K562 (cell line): ENCODE measurements at regions not wholly inside any gene's neighbourhood (a gene's known extent, or its start where the extent isn't known, plus 50 kb on each side); places are given as distances from the start of the nearest gene placed in this dataset.

Experiments used
- ATAC-seq: fragments of 200-7000 bp; cut with Tn5 transposase; 3 replicates; pipeline ENCODE4 v1.9.1; 2020; ENCODE audit warnings: moderate library complexity
- BruUV-seq: library from RNA; stranded (reverse); fragments of 400-500 nt; replicated peaks from 2 replicates; lab custom pipeline; 2021; lab: Mats Ljungman, UMichigan
- CTCF ChIA-PET: fragments of 300-600 bp; formaldehyde crosslinking; extraction: SDS; loops from one replicate; lab custom pipeline; 2021; ENCODE audit warnings: low intra/inter-chr PET ratio; lab: Yijun Ruan, JAX
- POLR2A ChIA-PET: fragments of 300-600, 350-650 bp; sonication (Branson Sonifier 250); formaldehyde crosslinking; extraction: SDS; loops from one replicate; lab custom pipeline; 2021; ENCODE audit warnings: antibody characterized with exemption, inconsistent platforms; lab: Yijun Ruan, JAX
- DNase-seq, 4 experiments: peaks; one replicate each; pipeline versions ENCODE4 v3.0.0 to v3.0.0-alpha.2; 2011 to 2018; ENCODE audit warnings: low spot score in 3 of 4, mixed read lengths in 3 of 4; ENCODE audit errors: extremely low read depth in 1 of 4
- FAIRE-seq: peaks from 2 replicates; lab custom pipeline; 2011; peaks lifted over from hg19 to GRCh38; lab: Jason Lieb, UNC
- H2AFZ ChIP-seq: 2 replicates; pipeline ENCODE4 v1.6.0; 2011; ENCODE audit warnings: low read depth, low read length, control low read depth, inconsistent platforms
- H3K27ac ChIP-seq: fragments of 200-600 bp; 3 replicates; pipeline ENCODE4 v1.8.0; 2011; ENCODE audit warnings: low read depth, mild to moderate bottlenecking, control low read depth, inconsistent platforms, low read length, moderate library complexity, mixed read lengths; ENCODE audit errors: extremely low read depth
- H3K27me3 ChIP-seq, 2 experiments: fragments of 300-600 bp in 1 of 2; 2 replicates in 1 of 2; 3 replicates in 1 of 2; pipeline versions ENCODE4 v1.6.0 to v1.8.0; 2011; ENCODE audit warnings: inconsistent platforms in 2 of 2, low read length in 2 of 2, mild to moderate bottlenecking in 1 of 2, mixed read lengths in 1 of 2, moderate library complexity in 1 of 2; ENCODE audit not compliant: control insufficient read depth in 2 of 2, insufficient read depth in 2 of 2
- H3K36me3 ChIP-seq: fragments of 300-600 bp; 3 replicates; pipeline ENCODE4 v1.8.0; 2011; ENCODE audit warnings: mild to moderate bottlenecking, low read length, inconsistent platforms; ENCODE audit not compliant: control insufficient read depth, insufficient read depth
- H3K4me1 ChIP-seq, 2 experiments: fragments of 200-600 bp in 1 of 2; replicated peaks in 1 of 2; 2 replicates in 1 of 2; 3 replicates in 1 of 2; pipeline versions ENCODE4 v1.5.1 to v1.8.0; 2011; ENCODE audit warnings: inconsistent platforms in 2 of 2, low read length in 2 of 2, mild to moderate bottlenecking in 1 of 2, mixed read lengths in 1 of 2, moderate library complexity in 1 of 2; ENCODE audit not compliant: control insufficient read depth in 2 of 2, insufficient read depth in 2 of 2
- H3K4me2 ChIP-seq: 2 replicates; pipeline ENCODE4 v1.6.1; 2011; ENCODE audit warnings: low read length, control low read depth, inconsistent platforms, mixed read lengths; ENCODE audit not compliant: insufficient read depth
- H3K4me3 ChIP-seq: fragments of 200-600 bp; sonication (generic), shearing (Covaris generic); 2 replicates; pipeline ENCODE4 v1.5.1; 2016; ENCODE audit warnings: control low read depth, inconsistent platforms
- H3K79me2 ChIP-seq: fragments of 200-600 bp; 3 replicates; pipeline ENCODE4 v1.8.0; 2011; ENCODE audit warnings: low read length, inconsistent platforms; ENCODE audit not compliant: control insufficient read depth, insufficient read depth
- H3K9ac ChIP-seq, 2 experiments: 2 replicates each; pipeline versions ENCODE4 v1.6.0 to v1.6.1; 2011; ENCODE audit warnings: low read depth in 2 of 2, low read length in 2 of 2, control low read depth in 1 of 2, inconsistent platforms in 1 of 2, mild to moderate bottlenecking in 1 of 2, mixed read lengths in 1 of 2; ENCODE audit not compliant: insufficient read depth in 1 of 2
- H3K9me1 ChIP-seq: one replicate; pipeline ENCODE4 v1.6.0; 2011; ENCODE audit warnings: inconsistent platforms, mild to moderate bottlenecking, low read length, moderate library complexity; ENCODE audit not compliant: control insufficient read depth, insufficient read depth
- H3K9me3 ChIP-seq: replicated peaks from 2 replicates; pipeline ENCODE4 v1.5.1; 2011; ENCODE audit warnings: low read depth, low read length, inconsistent platforms; ENCODE audit not compliant: control insufficient read depth, insufficient read depth
- H4K20me1 ChIP-seq: replicated peaks from 2 replicates; pipeline ENCODE4 v1.6.1; 2011; ENCODE audit warnings: low read length, inconsistent platforms, mixed read lengths; ENCODE audit not compliant: control insufficient read depth, insufficient read depth
- CBX1 ChIP-seq: sonication (generic); IDR thresholded peaks from 2 replicates; pipeline ENCODE4 v1.6.1; 2016; ENCODE audit warnings: antibody characterized with exemption, low read depth, mild to moderate bottlenecking
- GTF2E2 ChIP-seq: fragments of 200-800 bp; sonication (Bioruptor generic); IDR thresholded peaks from 2 replicates; pipeline ENCODE4 v1.6.1; 2016; ENCODE audit warnings: missing genetic modification characterization, missing compliant biosample characterization
- NR2F6 ChIP-seq: fragments of 450-650 bp; formaldehyde crosslinking; IDR thresholded peaks from 2 replicates; pipeline ENCODE4 v1.4.0; 2020; ENCODE audit warnings: mild to moderate bottlenecking
- POLR3G ChIP-seq: IDR thresholded peaks from 2 replicates; pipeline ENCODE4 v1.6.1; 2011; ENCODE audit not compliant: insufficient read length, insufficient replicate concordance; ENCODE audit errors: extremely low read depth
- STAT5B ChIP-seq: fragments of 250-450 bp; sonication (Bioruptor Pico); IDR thresholded peaks from 2 replicates; pipeline ENCODE4 v1.8.0; 2021; ENCODE audit warnings: mild to moderate bottlenecking, inconsistent platforms
- TCF3 ChIP-seq: sonication (generic); formaldehyde crosslinking; IDR thresholded peaks from 2 replicates; pipeline ENCODE4 v1.4.0; 2020; ENCODE audit warnings: mild to moderate bottlenecking, missing genetic modification reagents
- ZC3H4 ChIP-seq: sonication (generic); formaldehyde crosslinking; IDR thresholded peaks from 2 replicates; pipeline ENCODE4 v1.9.0; 2021; ENCODE audit warnings: missing genetic modification reagents, borderline replicate concordance
- ZNF696 ChIP-seq: fragments of 250-450 bp; sonication (Bioruptor Pico); conservative IDR thresholded peaks from 2 replicates; pipeline ENCODE4 v1.4.0; 2020; ENCODE audit warnings: mild to moderate bottlenecking, moderate library complexity
- WGBS: fragments of 100-300 bp; shearing (Covaris generic); methylation state at CpG from one replicate; pipeline ENCODE4 v1.1.6; 2016; ENCODE audit warnings: low coverage, mixed read lengths; ENCODE audit not compliant: insufficient coverage; ENCODE audit errors: missing lambda C conversion rate; 5-methylcytosine and 5-hydroxymethylcytosine counted together
- in situ Hi-C: fragments of 300-500 bp; cut with MboI; formaldehyde crosslinking; loops from 4 replicates; pipeline ENCODE4 v1.15.0; 2018; ENCODE audit warnings: inconsistent platforms, mixed read lengths
- intact Hi-C: fragments of 100-400 bp; cut with micrococcal nuclease; formaldehyde crosslinking; loops from 2 replicates; pipeline ENCODE4 v1.14.2; 2022
- TF ChIP-seq, protein P1 (sequence below): sonication (generic); formaldehyde crosslinking; IDR thresholded peaks from 2 replicates; pipeline ENCODE4 v1.8.1; 2023; ENCODE audit warnings: mild to moderate bottlenecking, missing genetic modification reagents
- TF ChIP-seq, protein P2 (sequence below): fragments of 450-650 bp; formaldehyde crosslinking; conservative IDR thresholded peaks from 2 replicates; pipeline ENCODE4 v1.4.0; 2022; ENCODE audit warnings: mild to moderate bottlenecking, missing genetic modification characterization

DNA sequence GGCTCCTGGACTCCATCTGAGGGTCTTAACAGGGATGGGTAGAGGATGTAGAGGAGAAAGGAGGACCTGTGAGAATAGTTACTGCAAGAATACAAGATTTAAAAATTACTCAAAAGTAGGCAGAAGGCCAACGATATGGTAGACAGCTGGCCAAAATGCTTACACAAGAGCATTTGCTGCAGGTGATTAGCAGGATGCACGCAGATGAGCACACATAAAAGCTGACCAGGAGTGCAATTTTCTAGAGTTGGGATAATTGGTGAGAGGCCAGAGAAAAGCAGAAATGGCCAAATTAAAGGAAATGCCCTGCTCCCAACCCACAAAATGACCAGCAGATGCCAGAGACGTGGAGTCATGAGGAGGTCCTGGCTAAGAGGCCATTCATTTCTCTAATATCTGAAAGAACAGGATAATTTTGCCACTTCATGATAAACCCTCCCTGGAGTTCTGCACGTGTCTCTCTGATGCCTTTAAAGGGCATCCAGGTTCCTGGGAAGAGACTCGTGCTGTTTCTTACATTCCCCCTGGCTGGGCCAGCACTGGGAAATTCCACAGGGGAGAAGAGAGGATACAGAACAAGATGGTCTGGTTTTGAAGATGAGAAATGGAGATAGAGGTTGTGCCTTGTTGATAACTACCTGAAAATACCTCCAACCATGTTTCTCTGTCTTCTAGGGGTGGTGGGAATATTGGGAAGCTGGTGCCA lies 62.3 kb upstream of the KCNA3 start:
- 0 out of 2 replicates have a peak, but pooled peaks cover 7% of the 10 kb centered on the region for H4K20me1 ChIP-seq
- H2AFZ ChIP-seq = no peak overlapping the region
- no peaks in the 10 kb centered on the region for H3K9me3 ChIP-seq
- H3K27me3 ChIP-seq = no peaks in the 10 kb centered on the region
- no peak overlapping the region for H3K4me2 ChIP-seq
- WGBS = 2% methylated on average over 5 of the region's 5 CpGs
- no peak for DNase-seq
- intact Hi-C loops = no loop called here
- H3K9me1 ChIP-seq = no peaks in the 10 kb centered on the region
- H3K4me1 ChIP-seq = no peaks in the 10 kb centered on the region
- no peak for FAIRE-seq
- POLR2A ChIA-PET = interaction anchor here (1.1 kb wide), 1 partner anchor 97 kb away, joined by 3 read pairs; no protein-coding TSS in a partner anchor
- no peak overlapping the region for H3K27ac ChIP-seq
- no peak overlapping the region for H3K4me3 ChIP-seq
- ATAC-seq = no peak
- no peaks in the 10 kb centered on the region for H3K36me3 ChIP-seq
- in situ Hi-C loops = no loop called here
- no TSS peak for BruUV-seq
- CTCF ChIA-PET = no interaction called here
- H3K79me2 ChIP-seq = no peaks in the 10 kb centered on the region
- H3K9ac ChIP-seq = no peak overlapping the region
- TF ChIP-seq GTF2E2 (tag) = no peak
- no peak for TF ChIP-seq NR2F6
- TF ChIP-seq POLR3G = no peak
- TF ChIP-seq STAT5B (CRISPR knock-in tag) = no peak
- no peak for TF ChIP-seq ZNF696
- TF ChIP-seq ZC3H4 (CRISPR knock-in tag) = no peak
- no peak for TF ChIP-seq TCF3
- TF ChIP-seq CBX1 = no peak
- TF ChIP-seq, protein P1, sequence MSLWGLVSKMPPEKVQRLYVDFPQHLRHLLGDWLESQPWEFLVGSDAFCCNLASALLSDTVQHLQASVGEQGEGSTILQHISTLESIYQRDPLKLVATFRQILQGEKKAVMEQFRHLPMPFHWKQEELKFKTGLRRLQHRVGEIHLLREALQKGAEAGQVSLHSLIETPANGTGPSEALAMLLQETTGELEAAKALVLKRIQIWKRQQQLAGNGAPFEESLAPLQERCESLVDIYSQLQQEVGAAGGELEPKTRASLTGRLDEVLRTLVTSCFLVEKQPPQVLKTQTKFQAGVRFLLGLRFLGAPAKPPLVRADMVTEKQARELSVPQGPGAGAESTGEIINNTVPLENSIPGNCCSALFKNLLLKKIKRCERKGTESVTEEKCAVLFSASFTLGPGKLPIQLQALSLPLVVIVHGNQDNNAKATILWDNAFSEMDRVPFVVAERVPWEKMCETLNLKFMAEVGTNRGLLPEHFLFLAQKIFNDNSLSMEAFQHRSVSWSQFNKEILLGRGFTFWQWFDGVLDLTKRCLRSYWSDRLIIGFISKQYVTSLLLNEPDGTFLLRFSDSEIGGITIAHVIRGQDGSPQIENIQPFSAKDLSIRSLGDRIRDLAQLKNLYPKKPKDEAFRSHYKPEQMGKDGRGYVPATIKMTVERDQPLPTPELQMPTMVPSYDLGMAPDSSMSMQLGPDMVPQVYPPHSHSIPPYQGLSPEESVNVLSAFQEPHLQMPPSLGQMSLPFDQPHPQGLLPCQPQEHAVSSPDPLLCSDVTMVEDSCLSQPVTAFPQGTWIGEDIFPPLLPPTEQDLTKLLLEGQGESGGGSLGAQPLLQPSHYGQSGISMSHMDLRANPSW (CRISPR knock-in tag) = no peak
- TF ChIP-seq, protein P2, sequence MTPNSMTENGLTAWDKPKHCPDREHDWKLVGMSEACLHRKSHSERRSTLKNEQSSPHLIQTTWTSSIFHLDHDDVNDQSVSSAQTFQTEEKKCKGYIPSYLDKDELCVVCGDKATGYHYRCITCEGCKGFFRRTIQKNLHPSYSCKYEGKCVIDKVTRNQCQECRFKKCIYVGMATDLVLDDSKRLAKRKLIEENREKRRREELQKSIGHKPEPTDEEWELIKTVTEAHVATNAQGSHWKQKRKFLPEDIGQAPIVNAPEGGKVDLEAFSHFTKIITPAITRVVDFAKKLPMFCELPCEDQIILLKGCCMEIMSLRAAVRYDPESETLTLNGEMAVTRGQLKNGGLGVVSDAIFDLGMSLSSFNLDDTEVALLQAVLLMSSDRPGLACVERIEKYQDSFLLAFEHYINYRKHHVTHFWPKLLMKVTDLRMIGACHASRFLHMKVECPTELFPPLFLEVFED (CRISPR knock-in tag) = no peak
